GM19351 (cell line): ENCODE measurements at regions not wholly inside any gene's neighbourhood (a gene's known extent, or its start where the extent isn't known, plus 50 kb on each side); places are given as distances from the start of the nearest gene placed in this dataset.

Source experiments
- ATAC-seq: cut with Tn5 transposase; IDR thresholded peaks from one replicate; pipeline ENCODE4 v1.9.1; 2021; ENCODE audit warnings: mild to moderate bottlenecking, moderate library complexity; ENCODE audit not compliant: unreplicated experiment

DNA sequence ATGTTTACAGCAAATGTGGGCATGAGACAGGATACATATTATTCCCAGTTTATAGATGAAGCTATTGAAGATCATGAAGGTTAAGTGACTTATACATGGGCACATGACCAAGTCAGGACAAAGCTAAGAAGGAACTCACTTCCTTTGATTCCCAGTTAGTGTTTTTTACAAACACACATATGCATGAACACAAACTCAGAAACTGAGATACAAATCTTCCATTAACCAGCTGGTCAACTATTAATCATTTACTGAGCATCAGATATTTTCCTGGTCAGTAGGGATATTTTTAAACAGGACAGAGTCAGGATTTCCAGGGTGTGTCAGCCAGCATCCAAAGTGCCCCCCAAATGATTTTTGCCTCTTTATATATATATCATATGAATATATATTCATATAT lies 222.2 kb downstream of the OGFRL1 start:
- no peak for ATAC-seq

DNA sequence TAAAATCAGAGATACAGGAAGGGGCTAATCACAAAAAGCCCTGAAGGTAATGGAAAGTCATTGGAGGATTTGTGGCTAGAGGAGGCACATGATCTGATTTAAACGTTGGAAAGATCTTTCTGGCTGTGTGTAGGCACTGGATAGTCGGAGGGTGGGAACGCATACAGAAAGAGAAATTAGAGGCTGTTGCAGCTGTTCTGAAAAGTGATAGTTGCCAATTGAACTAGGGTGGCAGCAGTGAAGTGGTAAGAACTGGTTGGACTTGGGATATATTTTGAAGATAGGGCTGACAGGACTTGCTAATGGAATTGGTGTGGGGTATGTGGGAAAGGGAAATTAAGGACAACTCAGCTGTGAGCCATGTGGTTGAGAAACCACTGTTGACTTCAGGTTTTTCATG lies 223.6 kb downstream of the OGFRL1 start:
- no peak for ATAC-seq

DNA sequence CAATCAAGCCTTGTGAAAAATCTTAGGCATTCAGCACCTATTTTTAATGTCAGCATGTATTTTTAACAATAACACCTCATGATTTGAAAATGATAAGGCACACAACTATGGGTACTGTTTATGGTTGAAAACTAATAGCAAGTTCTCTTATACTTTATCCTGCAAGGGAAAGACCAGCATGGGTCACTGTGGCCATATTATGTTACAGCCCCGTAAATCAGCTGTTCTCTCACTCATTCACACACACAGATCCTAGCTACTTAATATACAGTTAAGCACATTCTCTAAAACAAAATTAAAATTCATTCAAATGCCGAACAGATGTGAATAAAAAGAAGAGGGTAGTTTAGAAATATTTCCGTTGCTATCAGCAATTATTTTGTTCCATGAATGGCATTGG lies 224.4 kb downstream of the OGFRL1 start:
- no peak for ATAC-seq

DNA sequence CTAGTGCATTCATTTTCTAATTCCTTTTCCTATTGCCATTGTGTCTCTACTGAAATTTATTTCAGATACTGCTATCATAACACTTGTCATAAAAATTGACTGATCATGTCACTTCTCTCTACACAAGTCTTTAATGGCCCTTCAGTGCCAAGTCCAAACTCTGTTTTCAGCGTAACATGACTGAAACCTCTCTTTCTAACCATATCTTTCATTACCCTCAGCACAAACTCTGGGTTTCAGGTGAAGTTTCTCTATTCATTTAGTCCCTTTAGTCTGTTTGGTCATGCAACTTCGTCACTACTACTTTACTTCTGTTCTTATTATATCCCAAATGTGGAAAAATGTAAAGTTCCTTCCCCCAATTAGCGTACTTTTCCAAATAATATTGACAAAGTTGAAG lies 234.9 kb downstream of the OGFRL1 start:
- no peak for ATAC-seq

DNA sequence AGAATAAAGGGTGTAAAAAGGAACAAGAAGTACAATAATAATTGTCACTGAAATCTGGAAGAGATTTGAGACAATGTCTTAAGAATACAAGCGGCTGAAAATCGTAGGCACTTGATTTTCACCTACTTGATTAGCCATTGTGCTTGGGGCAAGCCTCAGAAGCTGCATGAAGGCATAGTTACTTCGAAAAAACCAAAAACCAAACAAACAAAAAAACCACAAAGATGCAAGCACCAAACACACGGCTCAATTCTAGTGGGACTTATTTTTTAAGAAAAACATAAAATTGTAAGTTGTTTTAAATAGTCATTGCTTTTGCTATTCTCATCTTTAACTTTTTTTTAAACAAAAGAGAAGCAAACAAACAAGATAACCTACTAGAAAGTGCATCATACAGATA lies 235.6 kb downstream of the OGFRL1 start:
- ATAC-seq = no peak

DNA sequence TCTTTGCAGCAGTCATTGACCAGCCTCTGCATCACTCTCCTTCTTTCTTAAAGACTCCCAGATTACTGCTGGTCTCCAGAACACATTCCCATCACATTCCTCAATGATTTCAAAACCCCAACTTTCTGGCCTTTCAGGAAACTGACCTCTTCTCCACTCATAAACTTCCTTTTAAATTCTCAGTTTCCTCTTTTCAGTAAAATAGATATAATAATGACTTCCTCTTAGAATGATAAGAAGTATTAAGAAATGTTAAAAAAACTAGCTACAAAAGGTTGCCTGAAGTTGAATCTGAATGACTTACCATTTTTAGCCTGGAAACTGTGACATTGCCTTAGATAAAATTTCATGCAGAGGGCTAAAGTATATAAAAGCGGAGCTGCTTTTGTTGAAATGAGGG lies 239.3 kb downstream of the OGFRL1 start:
- no peak for ATAC-seq

DNA sequence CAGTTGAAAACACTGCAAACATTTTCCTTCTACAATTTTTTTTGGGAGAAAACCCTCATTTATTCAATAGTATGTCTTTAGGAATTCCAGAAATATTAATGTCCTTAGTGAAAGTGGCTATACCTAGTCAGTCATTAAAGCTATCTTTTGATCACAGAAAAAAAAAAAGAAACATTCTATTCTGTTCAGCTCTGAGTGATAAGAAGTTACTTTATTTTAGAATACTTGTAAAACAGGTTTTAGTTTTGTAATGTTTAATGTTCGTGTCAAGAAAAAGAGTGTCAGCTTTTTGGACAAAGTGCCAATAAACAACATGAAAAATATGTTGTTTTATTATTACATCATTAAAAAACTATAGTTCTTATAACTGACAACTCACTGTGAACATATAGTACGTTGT lies 240.4 kb downstream of the OGFRL1 start:
- ATAC-seq = no peak

DNA sequence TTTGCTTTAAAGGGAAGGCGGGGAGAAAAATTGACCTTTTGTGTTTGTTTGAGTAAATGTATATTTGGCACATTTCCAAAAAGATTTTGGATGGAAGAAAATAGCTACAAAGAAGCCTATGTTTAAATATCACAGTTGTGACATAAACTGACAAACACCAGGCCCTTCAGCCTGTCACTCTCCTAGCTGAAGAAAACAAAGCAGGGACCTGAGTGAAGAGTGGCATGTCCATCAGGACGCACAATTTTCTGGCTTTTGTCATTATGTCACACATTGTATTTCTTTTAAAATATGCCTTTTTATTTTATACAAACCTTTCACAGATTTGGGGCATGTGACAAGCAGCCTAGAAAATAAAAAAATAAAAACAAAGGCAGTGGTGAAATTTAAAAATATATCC lies 241.2 kb downstream of the OGFRL1 start:
- no peak for ATAC-seq

DNA sequence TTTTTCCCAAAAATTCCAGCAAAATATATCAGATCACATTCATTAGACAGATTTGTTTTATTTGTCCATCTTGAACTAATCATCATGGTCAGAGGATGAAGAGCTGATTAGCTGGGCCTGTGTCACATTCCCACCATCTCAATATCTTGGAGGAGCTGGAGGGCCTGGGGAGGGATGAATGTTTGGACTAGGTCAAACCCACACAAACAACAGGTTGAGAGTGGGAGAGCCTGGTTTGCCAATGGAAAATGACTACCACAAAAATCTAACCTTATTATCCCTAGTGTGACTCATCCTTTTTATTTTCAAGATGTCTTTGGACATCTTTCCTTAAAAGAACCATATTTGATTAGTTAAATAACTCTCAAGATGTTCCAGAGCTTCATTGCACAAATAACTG lies 242.4 kb downstream of the OGFRL1 start:
- ATAC-seq = no peak

DNA sequence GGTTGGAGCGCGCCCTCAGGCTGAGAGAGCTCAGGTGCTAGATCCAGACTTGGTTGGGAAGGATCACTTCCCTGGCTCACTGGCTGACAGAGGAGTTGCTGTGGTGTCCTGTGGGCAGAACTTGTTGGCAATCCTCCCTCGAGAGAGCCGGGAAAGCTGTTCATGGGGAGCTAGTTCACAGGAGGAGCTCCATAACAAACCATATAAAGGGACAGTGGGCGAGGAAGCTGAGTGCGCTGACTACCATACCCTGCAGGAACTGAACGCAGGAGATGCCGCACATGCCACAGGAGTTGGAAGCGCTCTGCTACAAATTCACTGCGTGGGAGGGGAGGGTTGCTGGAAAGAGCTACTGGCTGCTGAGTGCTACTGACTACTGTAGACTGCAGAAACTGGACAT lies 243.2 kb downstream of the OGFRL1 start:
- ATAC-seq = no peak

DNA sequence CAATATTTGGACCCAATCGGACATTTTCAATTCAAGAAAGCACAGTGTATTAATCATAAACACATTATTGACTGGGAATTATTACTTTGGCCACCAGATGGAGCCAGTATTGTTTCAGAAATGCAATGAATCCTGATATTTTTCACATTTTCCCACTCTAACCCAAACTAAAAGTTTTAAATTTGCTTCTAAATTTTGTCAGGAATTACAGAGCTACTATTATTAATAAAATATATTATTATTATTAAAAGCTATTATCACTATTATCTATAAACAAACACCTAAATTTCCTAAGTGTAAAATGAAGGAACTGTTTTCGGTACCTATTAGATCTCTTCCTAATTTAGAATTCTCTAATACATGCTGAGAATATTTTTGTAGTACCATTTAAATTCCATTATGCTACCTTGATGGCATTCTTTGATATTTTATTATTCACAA lies 245.3 kb downstream of the OGFRL1 start:
- ATAC-seq = no peak

DNA sequence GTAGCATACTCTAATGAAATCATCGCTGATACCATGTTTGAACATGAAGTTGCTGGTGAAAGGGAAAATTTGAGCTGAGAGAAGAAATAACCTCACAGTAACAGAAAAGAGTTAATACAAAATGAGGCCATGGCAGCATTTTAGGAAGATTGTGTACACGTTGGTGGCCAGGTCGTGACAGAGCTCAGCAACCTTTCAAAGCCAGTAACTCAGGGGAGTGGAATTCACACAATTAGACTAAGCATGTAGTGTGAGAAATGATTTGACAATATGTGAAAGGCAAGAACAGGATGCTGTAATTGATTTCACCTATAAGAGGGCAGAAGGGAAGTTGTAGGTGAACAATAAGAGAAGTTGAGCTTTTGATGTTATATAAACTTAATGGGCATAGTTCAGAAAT lies 246.3 kb downstream of the OGFRL1 start:
- ATAC-seq = no peak

DNA sequence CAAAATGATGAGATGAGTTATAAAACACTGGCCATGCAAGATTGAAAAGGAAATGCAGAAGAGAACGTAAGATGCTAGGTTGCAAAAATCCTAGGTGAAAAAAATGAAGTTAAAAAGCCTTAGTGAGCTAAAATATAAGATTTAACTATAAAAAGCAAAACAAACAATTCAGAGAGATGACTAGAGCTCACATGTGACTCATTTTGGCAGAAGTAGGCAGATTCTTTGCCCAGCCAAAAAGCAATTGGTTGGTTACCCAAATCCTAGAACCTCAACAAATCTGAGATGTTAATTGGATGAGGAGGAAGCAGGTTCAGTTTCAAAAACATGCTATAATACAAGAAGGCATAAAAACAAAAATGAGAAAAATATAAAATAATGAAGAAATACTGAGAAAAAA lies 249.1 kb downstream of the OGFRL1 start:
- no peak for ATAC-seq

DNA sequence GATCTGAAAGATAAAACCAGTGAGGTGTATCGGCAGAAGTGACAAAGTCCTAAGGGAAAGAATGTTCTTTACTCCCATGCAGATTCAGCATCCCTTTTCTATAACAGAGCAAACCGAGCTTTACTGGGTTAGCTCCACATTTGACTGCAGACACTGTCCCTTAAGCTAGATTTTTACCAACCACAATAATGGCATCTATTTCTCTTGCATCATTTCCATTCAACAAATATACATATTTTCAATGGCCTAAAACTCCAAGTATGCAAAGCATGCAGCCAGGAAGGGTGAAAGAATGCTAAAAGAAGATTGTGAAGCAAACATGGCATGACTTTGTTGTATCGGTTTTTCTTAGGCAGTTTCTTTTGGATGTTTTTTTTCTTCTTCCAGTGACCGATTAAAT lies 255.4 kb downstream of the OGFRL1 start:
- ATAC-seq = no peak

DNA sequence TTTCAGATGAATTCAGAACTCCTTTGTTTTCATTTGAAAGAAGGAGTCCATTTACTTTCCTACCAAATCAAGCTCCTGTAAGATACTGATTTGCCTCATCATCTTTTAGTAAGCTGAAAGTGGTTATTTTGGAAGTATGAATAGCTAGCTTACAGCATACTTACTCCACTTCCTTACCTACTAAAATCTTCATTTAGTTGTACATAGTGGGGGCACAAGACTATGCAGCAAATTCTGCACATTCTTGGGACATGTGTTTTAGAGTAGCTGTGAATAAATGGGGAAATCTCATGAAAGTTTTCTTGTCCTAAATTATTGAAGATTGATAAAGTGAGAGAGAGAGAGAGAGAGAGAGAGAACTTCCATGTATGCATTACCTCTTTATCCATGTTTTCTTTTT lies 256.3 kb downstream of the OGFRL1 start:
- ATAC-seq = no peak

DNA sequence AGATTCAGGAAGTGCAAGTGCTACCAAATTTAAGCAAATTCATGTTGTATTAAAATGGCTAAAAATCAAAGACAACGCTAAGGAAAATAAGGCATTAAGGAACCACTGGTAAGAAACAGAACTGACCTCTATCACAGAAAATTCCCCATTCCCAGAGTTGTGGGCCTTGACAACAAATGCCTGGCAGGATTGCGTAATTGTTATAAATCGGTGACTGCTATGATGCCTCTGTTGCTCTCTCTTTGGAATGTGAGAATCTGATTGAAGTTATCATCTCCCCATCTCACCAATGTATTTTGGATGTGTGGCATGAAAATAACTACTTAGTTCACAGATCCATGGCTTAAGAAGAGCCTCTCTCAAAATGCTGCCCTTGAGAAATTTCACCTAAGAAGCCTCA lies 257.3 kb downstream of the OGFRL1 start:
- ATAC-seq = no peak

DNA sequence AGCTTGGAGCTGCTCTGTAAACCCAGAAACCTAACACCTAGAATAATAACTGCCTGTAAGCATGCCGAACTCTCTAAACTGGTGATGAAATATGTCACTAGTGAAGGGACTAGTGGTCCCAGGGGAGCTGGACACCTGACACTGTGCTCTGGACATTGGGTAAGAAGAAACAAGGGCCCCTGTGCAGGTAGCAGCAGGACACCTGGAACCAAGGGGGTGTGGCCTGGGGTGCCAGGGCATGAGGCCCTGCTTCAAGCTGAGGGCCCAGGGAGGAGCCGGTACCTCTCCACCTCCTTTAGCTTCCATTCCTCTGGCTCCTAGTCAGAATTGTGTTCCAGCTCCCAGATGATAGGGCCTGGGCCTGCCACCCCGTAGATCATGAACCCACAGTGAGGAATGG lies 263.2 kb downstream of the OGFRL1 start:
- no peak for ATAC-seq

DNA sequence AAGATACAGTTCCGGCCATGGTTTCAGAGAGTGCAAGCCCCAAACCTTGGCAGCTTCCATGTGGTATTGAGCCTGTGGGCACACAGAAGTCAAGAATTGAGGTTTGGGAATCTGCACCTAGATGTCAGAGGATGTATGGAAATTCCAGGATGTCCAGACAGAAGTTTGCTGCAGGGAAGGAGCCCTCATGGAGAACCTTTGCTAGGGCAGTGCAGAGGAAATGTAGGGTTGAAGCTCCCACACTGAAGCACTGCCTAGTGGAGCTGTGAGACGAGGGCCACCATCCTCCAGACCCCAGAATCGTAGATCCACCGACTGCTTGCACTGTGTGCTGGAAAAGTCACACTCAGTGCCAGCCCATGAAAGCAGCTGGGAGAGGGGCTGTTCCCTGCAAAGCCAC lies 267.5 kb downstream of the OGFRL1 start:
- no peak for ATAC-seq

DNA sequence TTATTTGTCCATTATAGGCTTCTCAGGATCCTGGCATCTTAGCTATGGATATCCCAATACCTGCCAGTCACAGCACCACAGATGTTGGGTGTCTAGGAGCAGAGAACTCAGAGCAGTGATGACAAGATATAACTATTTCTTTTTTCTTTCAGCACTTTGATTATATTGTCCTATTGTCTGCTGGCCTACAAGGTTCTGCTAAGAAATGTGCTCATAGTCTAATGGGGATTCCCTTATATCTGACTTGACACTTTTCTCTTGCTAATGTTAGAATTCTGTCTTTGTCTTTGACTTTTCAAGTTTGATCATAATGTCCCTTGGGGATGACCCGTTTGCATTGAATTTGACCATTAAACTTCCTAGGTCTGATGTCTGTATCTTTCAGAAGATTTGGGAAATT lies 270.4 kb downstream of the OGFRL1 start:
- ATAC-seq = no peak

DNA sequence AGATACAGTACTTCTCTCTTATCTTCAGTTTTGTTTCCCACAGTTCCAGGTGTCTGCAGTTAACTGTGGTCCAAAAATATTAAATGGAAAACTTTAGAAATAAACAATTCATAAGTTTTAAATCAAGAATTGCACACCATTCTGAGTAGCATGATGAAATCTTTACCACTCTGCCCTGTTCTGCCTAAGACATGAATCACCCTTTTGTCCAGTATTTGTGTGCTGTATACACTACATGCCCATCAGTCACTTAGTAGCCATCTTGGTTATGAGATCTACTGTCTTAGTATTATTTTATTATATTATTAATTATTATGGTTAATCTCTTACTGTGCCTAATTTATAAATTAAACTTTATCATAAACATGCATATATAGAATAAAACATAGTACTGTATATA lies 279.0 kb downstream of the OGFRL1 start:
- ATAC-seq = no peak

DNA sequence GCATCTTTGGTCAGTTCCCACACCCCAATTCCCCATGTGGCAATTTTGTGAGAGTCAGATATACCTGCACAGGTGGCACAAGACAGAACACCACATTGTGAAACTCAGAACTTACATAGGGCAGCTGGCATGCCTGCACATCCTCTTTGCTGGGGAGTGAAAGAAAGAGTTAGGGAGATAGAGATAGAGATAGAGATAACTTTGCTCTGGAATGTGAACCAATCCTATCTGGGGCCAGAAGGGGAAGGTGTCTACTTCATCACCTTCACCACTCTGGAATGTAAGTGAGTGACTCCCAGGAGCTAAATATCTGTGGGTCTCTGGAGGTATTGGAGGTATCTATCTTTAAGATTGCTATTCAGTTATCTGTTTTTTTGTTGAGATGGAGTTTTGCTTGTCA lies 289.2 kb downstream of the OGFRL1 start:
- ATAC-seq = no peak

DNA sequence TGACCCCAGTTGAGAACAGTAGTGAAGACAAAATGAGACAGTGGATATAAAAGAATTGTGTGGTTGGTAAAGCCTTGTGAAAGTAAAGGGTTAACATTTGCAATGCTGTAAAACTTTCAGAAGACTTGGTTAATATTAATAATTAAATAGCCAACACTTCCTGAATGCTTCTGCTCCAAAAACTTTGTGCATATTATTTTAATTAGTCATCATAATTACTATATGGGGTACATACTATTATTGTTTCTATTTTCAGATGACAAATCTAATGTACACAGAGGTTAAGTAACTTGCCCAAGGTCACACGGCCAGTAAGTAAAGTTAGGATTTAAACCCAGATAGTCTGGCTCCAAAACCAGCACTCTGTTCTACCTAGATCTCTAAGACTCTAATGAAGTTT lies 291.3 kb downstream of the OGFRL1 start:
- no peak for ATAC-seq

DNA sequence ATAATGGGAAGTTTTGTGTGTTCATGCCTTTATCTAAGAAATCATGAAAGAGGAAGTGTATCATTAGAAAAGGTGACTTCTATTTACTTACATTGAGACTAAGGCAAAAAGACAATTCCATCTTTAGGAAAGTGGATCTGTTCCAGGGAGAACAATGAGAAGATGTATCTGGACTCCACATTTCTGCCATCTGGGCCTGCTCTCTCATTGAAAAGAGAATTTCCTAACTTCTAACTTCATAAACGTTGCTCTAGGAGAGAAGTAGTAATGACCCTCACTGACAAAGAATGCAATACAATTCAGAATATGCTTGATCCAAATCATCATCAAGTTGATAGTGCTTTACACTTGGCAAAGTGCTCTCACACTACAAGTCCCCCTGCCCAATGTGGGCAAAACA lies 294.2 kb downstream of the OGFRL1 start:
- ATAC-seq = no peak
